HCT116 (cell line): ENCODE measurements at regions not wholly inside any gene's neighbourhood (a gene's known extent, or its start where the extent isn't known, plus 50 kb on each side); places are given as distances from the start of the nearest gene placed in this dataset.

Source experiments
- CEBPB ChIP-seq: IDR thresholded peaks from 2 replicates; pipeline ENCODE4 v1.6.1; 2012; ENCODE audit warnings: low read depth
- CTCF ChIP-seq, 3 experiments: fragments of 200-600 bp in 1 of 3; sonication (generic) in 1 of 3; IDR thresholded peaks in 2 of 3; conservative IDR thresholded peaks in 1 of 3; 2 replicates each; pipeline ENCODE4 v1.5.1; 2012 to 2017; ENCODE audit warnings: low read depth in 2 of 3, low read length in 2 of 3, antibody characterized with exemption in 1 of 3, borderline replicate concordance in 1 of 3, control low read depth in 1 of 3, mild to moderate bottlenecking in 1 of 3, mixed read lengths in 1 of 3, mixed run types in 1 of 3, moderate library complexity in 1 of 3; ENCODE audit not compliant: insufficient read depth in 1 of 3
- ELF1 ChIP-seq: IDR thresholded peaks from 2 replicates; pipeline ENCODE4 v1.6.1; 2012; ENCODE audit warnings: low read depth, borderline replicate concordance
- EZH2phosphoT487 ChIP-seq: fragments of 200-600 bp; IDR thresholded peaks from 2 replicates; pipeline ENCODE4 v1.6.1; 2018; ENCODE audit warnings: antibody characterized with exemption, borderline replicate concordance
- FOSL1 ChIP-seq: IDR thresholded peaks from 2 replicates; pipeline ENCODE4 v1.6.1; 2012; ENCODE audit warnings: low read depth
- MAX ChIP-seq: IDR thresholded peaks from 2 replicates; pipeline ENCODE4 v1.6.1; 2012
- POLR2A ChIP-seq: IDR thresholded peaks from 2 replicates; pipeline ENCODE4 v1.7.0; 2011; ENCODE audit warnings: borderline replicate concordance; ENCODE audit not compliant: insufficient read depth, insufficient read length; ENCODE audit errors: extremely low read depth
- POLR2AphosphoS5 ChIP-seq: IDR thresholded peaks from 2 replicates; pipeline ENCODE4 v1.6.1; 2011; ENCODE audit warnings: mild to moderate bottlenecking, low read depth, low read length, moderate library complexity
- RAD21 ChIP-seq: IDR thresholded peaks from 2 replicates; pipeline ENCODE4 v1.6.1; 2012; ENCODE audit warnings: low read depth, mild to moderate bottlenecking
- REST ChIP-seq: IDR thresholded peaks from 2 replicates; pipeline ENCODE4 v1.6.1; 2012; ENCODE audit warnings: low read depth
- SP1 ChIP-seq: IDR thresholded peaks from 2 replicates; pipeline ENCODE4 v1.6.1; 2012; ENCODE audit warnings: low read depth
- ZNF274 ChIP-seq: fragments of 200-500 bp; sonication (Bioruptor generic); IDR thresholded peaks from 2 replicates; pipeline ENCODE4 v1.6.1; 2014; ENCODE audit warnings: mild to moderate bottlenecking, low read depth, low read length, inconsistent platforms

- TF ChIP-seq CTCF (IDR thresholded peaks at IDR 0.05 in 2 of 3, conservative IDR thresholded peaks at IDR 0.05 in 1 of 3; ENCODE audit: borderline replicate concordance in 1 of 3, insufficient read depth in 1 of 3, low read depth in 2 of 3, low read length in 2 of 3) (no peak), FOSL1 (no peak), POLR2A (no peak), REST (no peak), RAD21 (no peak), EZH2phosphoT487 (no peak), ELF1 (no peak), POLR2AphosphoS5 (no peak), ZNF274 (no peak), CEBPB (no peak), MAX (no peak), SP1 (no peak)
These were observed 64.7 kb upstream of the NKX1-1 start for GRCh38 chr4:1470816-1471442.
